RWPE1 (cell line): ENCODE measurements at regions not wholly inside any gene's neighbourhood (a gene's known extent, or its start where the extent isn't known, plus 50 kb on each side); places are given as distances from the start of the nearest gene placed in this dataset.

Source experiments
- CTCF ChIA-PET: fragments of 350-600 bp; sonication (Branson Sonifier 250); formaldehyde crosslinking; extraction: SDS; loops from one replicate; lab custom pipeline; 2021; lab: Yijun Ruan, JAX
- POLR2A ChIA-PET: fragments of 400-600 bp; formaldehyde crosslinking; extraction: SDS; loops from one replicate; lab custom pipeline; 2020; ENCODE audit warnings: antibody characterized with exemption; ENCODE audit not compliant: low non-redundant PET; lab: Yijun Ruan, JAX
- DNase-seq: peaks from one replicate; pipeline ENCODE4 v3.0.0; 2012; ENCODE audit warnings: low spot score
- H3K27ac ChIP-seq: fragments of 450-650 bp; 2 replicates; pipeline ENCODE4 v1.5.1; 2017
- CTCF ChIP-seq: fragments of 450-650 bp; conservative IDR thresholded peaks from 2 replicates; pipeline ENCODE4 v1.5.1; 2017; ENCODE audit warnings: low read depth, mild to moderate bottlenecking

GRCh38 chr5:119828541-119828940 is 199.2 kb downstream of the FAM170A start:
- no peak overlapping the region for H3K27ac ChIP-seq
- CTCF ChIA-PET = interaction anchor here (0.7 to 1.2 kb wide), 2 partner anchors 61 to 1297 kb away, joined by 3 to 5 read pairs; no protein-coding TSS in a partner anchor
- POLR2A ChIA-PET = no interaction called here
- TF ChIP-seq CTCF = no peak
- DNase-seq = no peak

GRCh38 chr5:119829341-119829740 is 200.0 kb downstream of the FAM170A start:
- no peak for TF ChIP-seq CTCF
- H3K27ac ChIP-seq = no peak overlapping the region
- ChIA-PET POLR2A (no interaction called here), CTCF (no interaction called here)
- no peak for DNase-seq

- CTCF ChIA-PET = interaction anchor here (0.5 kb wide), 1 partner anchor 69 kb away, joined by 3 read pairs; no protein-coding TSS in a partner anchor
- DNase-seq = no peak
- POLR2A ChIA-PET = no interaction called here
- H3K27ac ChIP-seq = no peak overlapping the region
- TF ChIP-seq CTCF = no peak
Observed at GRCh38 chr5:119833176-119833575, 203.8 kb downstream of the FAM170A start.

- H3K27ac ChIP-seq = no peak overlapping the region
- TF ChIP-seq CTCF = no peak
- POLR2A ChIA-PET = no interaction called here
- CTCF ChIA-PET = no interaction called here
- no peak for DNase-seq
Observed at GRCh38 chr5:119840175-119840574, 210.8 kb downstream of the FAM170A start.

- no peak for DNase-seq
- POLR2A ChIA-PET = no interaction called here
- CTCF ChIA-PET = interaction anchor here (0.7 kb wide), 1 partner anchor 43 kb away, joined by 4 read pairs; no protein-coding TSS in a partner anchor
- H3K27ac ChIP-seq = no peak overlapping the region
- TF ChIP-seq CTCF = no peak
Observed at GRCh38 chr5:119852140-119852539, 222.8 kb downstream of the FAM170A start.

GRCh38 chr5:119860463-119860862 is 231.1 kb downstream of the FAM170A start:
- DNase-seq = no peak
- no peak overlapping the region for H3K27ac ChIP-seq
- no peak for TF ChIP-seq CTCF
- ChIA-PET CTCF (no interaction called here), POLR2A (no interaction called here)
